Dendritic cell treated with granulocyte-macrophage colony-stimulating factor and Interleukin-4, amounts not matched to agents 40 ng/mL and 50 ng/mL, for 4 days (primary cell): ENCODE measurements at regions not wholly inside any gene's neighbourhood (a gene's known extent, or its start where the extent isn't known, plus 50 kb on each side); places are given as distances from the start of the nearest gene placed in this dataset.

Source experiments
- H3K27ac Mint-ChIP-seq: one replicate; pipeline ENCODE4 v1.8.0; 2022; ENCODE audit warnings: mild to moderate bottlenecking, mixed read lengths
- H3K27me3 Mint-ChIP-seq: one replicate; pipeline ENCODE4 v1.8.0; 2022; ENCODE audit warnings: mild to moderate bottlenecking, mixed read lengths
- H3K36me3 Mint-ChIP-seq: one replicate; pipeline ENCODE4 v1.8.0; 2022; ENCODE audit warnings: low read depth, mixed read lengths
- H3K4me1 Mint-ChIP-seq: one replicate; pipeline ENCODE4 v1.8.0; 2022; ENCODE audit warnings: low read depth, mixed read lengths
- H3K4me3 Mint-ChIP-seq: one replicate; pipeline ENCODE4 v1.8.0; 2022; ENCODE audit warnings: mild to moderate bottlenecking, moderate library complexity, mixed read lengths
- H3K9me3 Mint-ChIP-seq: one replicate; pipeline ENCODE4 v1.8.0; 2022; ENCODE audit warnings: mixed read lengths
- intact Hi-C: fragments of 100-400 bp; cut with micrococcal nuclease; formaldehyde crosslinking; loops from one replicate; pipeline ENCODE4 v1.15.0; 2022

DNA sequence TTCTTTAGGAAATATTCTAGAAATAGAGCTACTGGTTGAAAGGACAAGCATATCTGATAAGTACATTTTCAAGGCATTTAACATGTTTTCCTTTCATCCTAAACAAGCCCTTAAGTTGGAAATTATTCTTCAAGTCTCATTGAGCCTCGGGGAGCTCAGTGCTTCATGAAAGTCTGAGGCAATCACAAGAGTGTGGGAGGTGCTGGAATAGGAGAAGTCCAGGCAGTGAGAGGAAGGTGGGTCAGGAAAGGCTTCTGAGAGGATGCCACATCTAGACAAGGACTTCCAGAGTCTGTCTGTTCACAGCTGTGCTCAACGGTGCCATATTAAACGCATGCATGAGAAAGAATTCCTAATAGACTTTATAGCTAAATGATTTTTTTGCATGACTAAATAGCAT is 69.8 kb downstream of the CD83 start:
- intact Hi-C loops = no loop called here
- Mint-ChIP-seq H3K4me3 (no peak overlapping the region), H3K27me3 (no peaks in the 10 kb centered on the region), H3K9me3 (no peaks in the 10 kb centered on the region), H3K4me1 (peaks cover 5% of the 10 kb centered on the region), H3K27ac (no peak overlapping the region), H3K36me3 (no peaks in the 10 kb centered on the region)

DNA sequence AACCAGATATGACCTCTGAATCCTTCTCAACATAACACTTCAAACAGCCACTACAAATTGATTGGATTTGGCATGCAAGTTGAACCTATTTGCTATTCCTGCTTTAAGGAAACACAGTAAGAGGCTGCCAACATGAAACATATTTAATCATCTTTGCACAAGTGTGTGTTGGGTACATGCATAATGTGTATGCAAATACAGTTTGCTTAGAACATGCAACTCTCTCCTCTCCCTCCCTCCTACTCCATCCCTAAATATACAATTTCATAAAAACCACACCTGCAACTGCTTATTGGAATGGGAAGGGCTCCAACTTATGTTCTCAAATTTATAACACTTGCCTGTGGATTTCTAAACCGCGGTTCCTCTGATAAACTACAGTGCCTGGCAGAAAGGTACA is 71.5 kb downstream of the CD83 start:
- H3K27ac Mint-ChIP-seq = no peak overlapping the region

DNA sequence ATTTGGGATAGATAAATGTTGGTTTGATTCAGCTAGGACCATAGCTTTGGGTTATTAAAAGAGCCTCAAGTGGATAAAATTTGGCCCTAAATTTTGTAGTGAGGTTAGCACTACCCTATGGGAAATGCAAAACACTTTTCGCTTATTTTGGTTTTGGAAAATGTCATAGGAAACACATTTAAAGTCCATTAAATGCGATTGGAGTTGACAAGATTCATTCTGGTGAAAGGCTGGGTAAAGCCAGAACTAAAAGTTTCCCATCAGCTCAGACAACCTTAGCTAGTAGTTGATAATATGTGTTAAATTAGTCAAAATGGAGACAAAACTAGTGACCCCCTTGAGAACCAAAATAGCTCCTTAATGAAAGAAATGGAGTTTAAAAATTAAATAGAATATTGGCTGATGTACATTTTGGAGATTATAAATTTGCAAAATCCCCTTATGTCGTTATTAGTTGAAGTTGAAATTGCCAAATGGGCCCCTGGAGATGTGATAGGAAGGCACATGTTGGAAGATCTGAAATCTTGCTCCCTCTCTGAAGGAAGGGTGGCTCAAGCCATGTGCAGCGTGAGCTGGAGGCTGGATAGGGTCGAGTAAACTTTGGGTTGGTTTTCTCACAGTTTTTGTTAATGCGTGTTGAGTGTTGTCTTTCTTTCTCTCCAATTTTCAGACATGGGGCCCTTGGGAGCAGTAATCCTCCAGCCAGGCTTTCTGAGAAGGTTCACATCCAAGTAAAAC is 72.8 kb downstream of the CD83 start:
- no peaks in the 10 kb centered on the region for H3K27me3 Mint-ChIP-seq
- H3K4me1 Mint-ChIP-seq = peaks cover 5% of the 10 kb centered on the region

More for the DNA sequence above, 71.5 kb downstream of the CD83 start:
- Mint-ChIP-seq H3K9me3 (no peaks in the 10 kb centered on the region), H3K4me1 (peaks cover 5% of the 10 kb centered on the region), H3K36me3 (no peaks in the 10 kb centered on the region), H3K4me3 (no peak overlapping the region), H3K27me3 (no peaks in the 10 kb centered on the region)
- intact Hi-C loops = no loop called here

DNA sequence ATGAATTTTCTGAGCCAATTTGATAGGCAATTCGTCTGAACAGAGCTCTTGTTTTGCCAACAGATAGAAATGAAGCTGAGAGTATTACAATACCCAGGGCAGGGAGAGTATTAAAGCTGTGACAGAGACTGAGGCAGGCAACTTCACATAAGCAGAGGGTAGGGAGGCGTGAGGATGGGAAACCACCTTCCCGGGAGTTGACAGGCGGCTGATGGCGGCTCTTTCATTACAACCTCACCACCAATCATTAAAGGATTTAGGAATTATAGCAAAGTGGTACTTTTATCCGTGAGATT is 73.3 kb downstream of the CD83 start:
- no peaks in the 10 kb centered on the region for H3K9me3 Mint-ChIP-seq
- peaks cover 5% of the 10 kb centered on the region for H3K4me1 Mint-ChIP-seq
- H3K27ac Mint-ChIP-seq = no peak overlapping the region
- no peak overlapping the region for H3K4me3 Mint-ChIP-seq
- intact Hi-C loops = no loop called here
- no peaks in the 10 kb centered on the region for H3K36me3 Mint-ChIP-seq
- H3K27me3 Mint-ChIP-seq = no peaks in the 10 kb centered on the region

More for the DNA sequence above, 72.8 kb downstream of the CD83 start:
- no peak overlapping the region for H3K4me3 Mint-ChIP-seq
- no peak overlapping the region for H3K27ac Mint-ChIP-seq
- no peaks in the 10 kb centered on the region for H3K9me3 Mint-ChIP-seq
- intact Hi-C loops = no loop called here
- no peaks in the 10 kb centered on the region for H3K36me3 Mint-ChIP-seq

DNA sequence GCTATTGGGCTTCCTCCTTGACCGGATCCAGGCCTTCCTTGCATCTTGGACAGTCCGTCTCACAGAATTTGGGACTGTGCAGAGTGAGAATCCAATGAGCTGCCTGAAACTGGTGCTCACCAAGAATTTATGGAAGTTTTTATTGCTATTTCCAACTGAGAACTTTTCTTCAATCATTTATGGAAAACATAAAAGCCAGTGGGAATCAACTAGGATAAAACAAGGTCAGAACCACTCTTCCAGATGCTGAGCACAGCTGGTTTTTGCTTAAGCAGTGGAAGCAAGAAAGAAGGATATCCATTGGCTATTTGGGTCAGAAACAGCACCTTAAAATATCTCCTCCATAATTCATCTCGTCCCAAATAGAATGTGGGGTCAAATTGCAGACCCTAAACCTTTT is 74.2 kb downstream of the CD83 start:
- intact Hi-C loops = no loop called here
- Mint-ChIP-seq H3K27ac (no peak overlapping the region), H3K36me3 (no peaks in the 10 kb centered on the region), H3K27me3 (no peaks in the 10 kb centered on the region), H3K9me3 (no peaks in the 10 kb centered on the region), H3K4me3 (no peak overlapping the region), H3K4me1 (peaks cover 5% of the 10 kb centered on the region)

DNA sequence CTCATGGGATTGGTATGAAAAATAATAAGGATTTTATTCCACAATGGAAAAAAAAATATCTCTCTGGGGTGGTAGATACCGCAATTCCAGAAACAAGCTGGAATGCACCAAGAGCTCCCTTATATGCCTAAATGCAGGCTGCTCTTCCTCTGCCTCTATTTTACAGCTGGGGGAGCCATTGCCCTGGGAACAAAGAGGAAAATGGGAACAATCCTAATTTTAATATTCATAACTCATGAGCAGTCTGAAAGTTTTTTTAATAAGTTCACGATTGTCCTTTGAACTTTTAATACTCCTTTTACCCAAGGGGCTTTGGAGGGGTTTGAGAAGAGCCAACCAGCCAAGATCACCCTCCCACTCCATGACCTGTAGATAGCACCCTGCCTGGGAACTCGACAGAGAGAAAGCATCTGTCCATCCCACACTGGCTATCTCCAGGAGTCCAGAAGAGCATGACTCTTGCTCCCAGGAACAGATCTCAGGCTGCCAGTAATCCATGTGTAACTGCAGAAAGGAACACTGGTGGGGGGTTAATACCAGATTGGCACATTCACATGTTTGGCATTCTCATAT is 74.7 kb downstream of the CD83 start:
- Mint-ChIP-seq H3K4me1 (peaks cover 3% of the 10 kb centered on the region), H3K27ac (no peak overlapping the region), H3K27me3 (no peaks in the 10 kb centered on the region), H3K36me3 (no peaks in the 10 kb centered on the region), H3K4me3 (no peak overlapping the region), H3K9me3 (no peaks in the 10 kb centered on the region)
- intact Hi-C loops = no loop called here

DNA sequence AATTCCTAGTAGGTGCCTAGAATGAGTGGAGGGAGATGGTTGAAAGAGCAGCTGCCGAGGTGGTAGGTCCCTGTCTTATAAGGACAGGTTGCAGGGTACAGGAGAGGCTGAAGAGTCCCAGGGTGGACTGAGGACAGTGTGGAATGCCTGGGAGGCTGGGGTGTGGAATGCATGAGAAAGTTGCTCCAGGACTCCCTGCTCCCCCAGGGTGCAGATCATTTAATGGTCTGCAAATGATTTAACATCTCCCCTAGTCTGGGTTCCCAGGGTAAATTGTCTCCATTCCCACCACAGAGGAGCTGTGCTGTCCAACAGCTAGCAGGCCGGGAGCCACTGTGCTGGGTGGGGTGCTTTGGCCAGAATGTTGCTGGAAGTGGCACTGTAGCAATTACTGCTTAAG is 76.0 kb downstream of the CD83 start:
- no peaks in the 10 kb centered on the region for H3K9me3 Mint-ChIP-seq
- no peak overlapping the region for H3K4me3 Mint-ChIP-seq
- intact Hi-C loops = no loop called here
- no peaks in the 10 kb centered on the region for H3K4me1 Mint-ChIP-seq
- no peak overlapping the region for H3K27ac Mint-ChIP-seq
- H3K27me3 Mint-ChIP-seq = no peaks in the 10 kb centered on the region
- no peaks in the 10 kb centered on the region for H3K36me3 Mint-ChIP-seq

DNA sequence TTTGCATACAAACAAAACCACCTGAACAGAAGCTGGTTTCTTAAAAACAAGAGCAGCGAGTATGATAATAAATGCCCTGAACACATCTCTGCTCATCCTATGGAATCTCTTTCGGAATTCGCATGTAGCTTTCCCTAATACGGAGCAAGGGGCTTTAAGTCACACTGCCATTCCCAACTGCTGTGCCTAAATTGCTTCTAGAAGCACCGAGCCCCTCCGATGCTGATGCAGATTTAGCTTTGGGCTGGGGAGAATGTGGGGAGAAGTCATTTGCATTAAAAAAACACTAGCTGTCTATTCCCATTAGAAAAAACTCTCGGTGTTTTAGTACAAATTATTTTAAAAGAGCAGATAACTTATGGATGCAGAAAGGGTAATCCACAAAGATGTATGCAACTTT is 76.9 kb downstream of the CD83 start:
- Mint-ChIP-seq H3K4me3 (no peak overlapping the region), H3K27me3 (no peaks in the 10 kb centered on the region), H3K4me1 (no peaks in the 10 kb centered on the region), H3K27ac (no peak overlapping the region), H3K9me3 (peaks cover 3% of the 10 kb centered on the region), H3K36me3 (no peaks in the 10 kb centered on the region)
- intact Hi-C loops = no loop called here

DNA sequence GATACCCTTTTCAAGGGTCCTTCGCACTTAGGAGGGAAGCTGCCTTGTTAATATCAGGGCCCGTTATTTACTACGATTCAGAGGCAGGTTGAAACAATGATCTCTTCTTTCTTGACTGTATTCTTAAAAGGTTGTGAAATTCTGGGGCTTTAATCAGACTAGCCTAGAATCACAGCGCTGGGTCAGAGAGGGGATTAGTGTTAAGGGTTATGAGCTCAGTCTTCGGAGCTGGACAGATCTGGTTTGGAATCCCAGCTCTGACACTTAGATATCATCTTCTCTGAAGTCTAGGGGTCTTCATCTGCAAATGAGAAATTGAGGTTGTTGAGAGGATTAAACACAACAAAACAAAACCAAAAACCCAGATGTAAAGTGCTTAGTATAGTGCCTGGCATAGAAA is 77.4 kb downstream of the CD83 start:
- Mint-ChIP-seq H3K4me1 (no peaks in the 10 kb centered on the region), H3K27ac (no peak overlapping the region), H3K9me3 (peaks cover 8% of the 10 kb centered on the region), H3K4me3 (no peak overlapping the region), H3K36me3 (no peaks in the 10 kb centered on the region), H3K27me3 (no peaks in the 10 kb centered on the region)
- intact Hi-C loops = no loop called here

DNA sequence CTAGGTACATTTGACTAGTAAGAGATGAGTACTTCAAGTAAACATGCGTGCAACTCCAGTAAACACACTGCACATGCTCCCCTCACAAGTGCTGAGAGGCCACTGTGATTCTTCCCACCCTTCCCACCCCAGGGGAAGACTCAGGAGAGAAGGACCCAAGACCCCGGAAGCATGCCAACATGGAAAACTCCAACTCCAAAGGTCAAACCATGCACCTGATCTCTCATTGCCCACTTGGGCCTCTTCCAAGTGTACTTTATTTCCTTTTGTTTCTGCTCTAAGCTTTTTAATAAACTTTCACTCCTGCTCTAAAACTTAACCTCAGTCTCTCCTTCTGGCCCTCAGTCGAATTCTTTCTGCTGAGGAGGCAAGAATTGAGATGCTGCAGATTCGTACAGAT is 78.5 kb downstream of the CD83 start:
- Mint-ChIP-seq H3K27me3 (no peaks in the 10 kb centered on the region), H3K36me3 (no peaks in the 10 kb centered on the region), H3K4me3 (no peak overlapping the region), H3K4me1 (no peaks in the 10 kb centered on the region), H3K27ac (no peak overlapping the region), H3K9me3 (peaks cover 15% of the 10 kb centered on the region)
- intact Hi-C loops = no loop called here

DNA sequence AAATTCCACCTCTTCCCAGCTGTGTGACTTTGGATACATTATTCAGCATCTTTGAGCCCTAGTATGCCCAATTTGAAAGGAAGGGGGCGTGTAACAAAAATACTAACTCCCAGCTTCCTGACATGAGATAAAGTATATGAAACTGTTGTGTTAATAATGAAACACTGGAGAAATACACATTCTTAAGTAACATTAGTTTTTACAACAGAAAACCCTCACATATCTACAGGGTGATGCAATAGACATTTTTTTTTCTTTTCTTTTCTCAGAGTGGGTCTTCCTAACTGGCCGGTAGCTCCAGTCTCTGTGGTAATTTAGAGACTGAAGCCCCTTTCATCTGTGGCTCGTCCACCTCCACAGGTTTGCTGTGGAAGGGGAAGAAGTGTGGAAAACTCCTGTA is 79.5 kb downstream of the CD83 start:
- Mint-ChIP-seq H3K36me3 (no peaks in the 10 kb centered on the region), H3K9me3 (peaks cover 15% of the 10 kb centered on the region), H3K4me3 (no peak overlapping the region), H3K27ac (no peak overlapping the region), H3K4me1 (no peaks in the 10 kb centered on the region), H3K27me3 (no peaks in the 10 kb centered on the region)
- intact Hi-C loops = no loop called here

DNA sequence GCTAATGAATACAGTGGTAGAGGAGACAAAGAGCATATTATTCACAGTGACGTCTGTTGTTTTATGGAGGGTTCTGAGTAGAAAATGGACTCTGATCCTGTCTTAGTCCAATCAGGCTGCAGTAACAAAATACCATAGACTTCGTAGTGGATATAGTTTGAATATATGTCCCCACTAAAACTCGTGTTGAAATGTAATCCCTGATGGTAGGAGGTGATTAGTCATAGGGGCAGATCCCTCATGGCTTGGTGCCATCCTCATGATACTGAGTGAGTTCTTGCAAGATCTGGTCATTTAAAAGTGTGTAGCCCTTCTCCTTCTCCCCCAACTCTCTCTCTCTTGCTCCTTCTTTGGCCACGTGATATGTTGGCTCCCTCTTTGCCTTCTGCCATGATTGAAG is 82.5 kb downstream of the CD83 start:
- no peak overlapping the region for H3K27ac Mint-ChIP-seq
- no peaks in the 10 kb centered on the region for H3K36me3 Mint-ChIP-seq
- intact Hi-C loops = no loop called here

DNA sequence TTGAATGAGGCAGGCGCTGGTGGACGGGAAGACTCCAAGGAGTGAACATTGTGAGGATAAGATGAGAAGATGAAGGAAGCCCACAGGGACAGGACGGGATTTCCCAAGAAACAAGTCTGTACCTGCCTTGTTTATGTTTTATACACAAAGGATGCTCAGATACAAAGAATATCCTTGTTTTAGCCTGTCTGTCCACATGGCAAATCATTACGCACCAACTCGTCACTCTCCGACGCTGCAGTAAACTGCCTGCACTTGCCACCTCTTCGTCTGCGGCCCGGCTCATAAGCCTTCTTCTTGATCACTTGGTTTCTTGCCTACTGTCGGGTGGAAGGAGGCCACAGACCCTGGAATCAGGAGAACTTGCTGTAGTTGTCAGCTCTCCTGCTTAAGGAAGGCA is 85.4 kb downstream of the CD83 start:
- no peaks in the 10 kb centered on the region for H3K4me1 Mint-ChIP-seq
- no peaks in the 10 kb centered on the region for H3K36me3 Mint-ChIP-seq
- peaks cover 15% of the 10 kb centered on the region for H3K9me3 Mint-ChIP-seq
- H3K27me3 Mint-ChIP-seq = no peaks in the 10 kb centered on the region
- intact Hi-C loops = no loop called here
- H3K4me3 Mint-ChIP-seq = no peak overlapping the region
- no peak overlapping the region for H3K27ac Mint-ChIP-seq

More for the DNA sequence above, 82.5 kb downstream of the CD83 start:
- no peaks in the 10 kb centered on the region for H3K4me1 Mint-ChIP-seq
- no peaks in the 10 kb centered on the region for H3K27me3 Mint-ChIP-seq
- H3K4me3 Mint-ChIP-seq = no peak overlapping the region
- H3K9me3 Mint-ChIP-seq = peaks cover 15% of the 10 kb centered on the region

DNA sequence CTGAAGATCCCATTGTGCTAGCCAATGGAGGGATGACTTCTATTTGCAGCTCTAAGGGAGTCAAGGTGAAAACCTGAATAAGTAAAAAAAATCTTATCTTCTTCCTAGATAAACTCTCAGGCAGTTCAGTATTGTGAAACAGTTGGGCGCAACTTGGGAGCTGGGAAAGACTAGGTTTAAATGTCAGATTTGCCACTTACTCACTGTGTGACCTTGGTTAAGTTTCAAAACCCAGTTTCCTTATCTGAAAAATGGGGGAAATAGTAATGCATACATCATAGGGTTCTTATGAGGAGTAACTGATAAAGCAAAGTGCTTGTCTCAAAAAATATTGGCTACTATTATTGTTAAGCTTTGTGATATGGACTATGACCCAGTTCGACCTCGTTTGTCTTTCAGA is 88.8 kb downstream of the CD83 start:
- H3K4me3 Mint-ChIP-seq = no peak overlapping the region
- no peak overlapping the region for H3K27ac Mint-ChIP-seq
- H3K4me1 Mint-ChIP-seq = peaks cover 21% of the 10 kb centered on the region
- intact Hi-C loops = no loop called here
- H3K9me3 Mint-ChIP-seq = no peaks in the 10 kb centered on the region
- no peaks in the 10 kb centered on the region for H3K27me3 Mint-ChIP-seq
- H3K36me3 Mint-ChIP-seq = no peaks in the 10 kb centered on the region

DNA sequence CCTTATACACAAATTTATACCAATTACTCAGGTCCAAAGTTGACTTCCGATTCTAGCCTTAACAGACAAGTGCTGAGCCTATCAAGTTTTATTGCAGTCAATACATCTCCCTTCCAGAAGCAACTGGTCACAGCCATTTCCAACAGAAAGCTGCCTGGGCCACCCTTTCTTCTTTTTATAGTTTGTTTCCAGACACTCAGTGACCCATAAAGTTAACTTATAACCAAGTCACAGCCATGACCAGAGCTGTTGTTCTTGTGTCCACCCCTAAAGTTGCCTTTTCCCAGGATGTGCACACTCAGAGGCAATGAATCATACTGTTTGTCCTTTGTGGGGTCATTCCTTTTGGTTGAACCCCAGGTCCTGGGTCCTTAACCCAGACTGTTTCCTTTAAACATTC is 89.9 kb downstream of the CD83 start:
- peaks cover 9% of the 10 kb centered on the region for H3K27me3 Mint-ChIP-seq

More for the DNA sequence above, 89.9 kb downstream of the CD83 start:
- no peaks in the 10 kb centered on the region for H3K36me3 Mint-ChIP-seq
- no peaks in the 10 kb centered on the region for H3K9me3 Mint-ChIP-seq
- H3K4me3 Mint-ChIP-seq = no peak overlapping the region
- no peak overlapping the region for H3K27ac Mint-ChIP-seq
- intact Hi-C loops = no loop called here
- peaks cover 28% of the 10 kb centered on the region for H3K4me1 Mint-ChIP-seq
